PFSK-1 (cell line): ENCODE measurements at regions not wholly inside any gene's neighbourhood (a gene's known extent, or its start where the extent isn't known, plus 50 kb on each side); places are given as distances from the start of the nearest gene placed in this dataset.

Experiments
- FOXP2 ChIP-seq: optimal IDR thresholded peaks from 2 replicates; pipeline ENCODE3; 2011; ENCODE audit warnings: borderline replicate concordance, control low read depth, inconsistent platforms; ENCODE audit not compliant: insufficient read depth; ENCODE audit errors: extremely low read length, extremely low read depth
- POLR2AphosphoS5 ChIP-seq: IDR thresholded peaks from 2 replicates; pipeline ENCODE4 v1.6.1; 2012; ENCODE audit warnings: low read depth, mild to moderate bottlenecking, control low read depth, low read length, moderate library complexity
- REST ChIP-seq, 2 experiments: IDR thresholded peaks; 2 replicates each; pipeline versions ENCODE4 v1.6.1 to v1.8.0; 2011 to 2012; ENCODE audit warnings: low read depth in 2 of 2, low read length in 2 of 2, control low read depth in 1 of 2, inconsistent platforms in 1 of 2, mild to moderate bottlenecking in 1 of 2, moderate library complexity in 1 of 2; ENCODE audit not compliant: insufficient read depth in 1 of 2
- SIN3A ChIP-seq: IDR thresholded peaks from 2 replicates; pipeline ENCODE4 v1.6.1; 2012; ENCODE audit warnings: mild to moderate bottlenecking, low read length, moderate library complexity, borderline replicate concordance; ENCODE audit not compliant: insufficient read depth
- TAF1 ChIP-seq: IDR thresholded peaks from 2 replicates; pipeline ENCODE4 v1.6.1; 2012; ENCODE audit warnings: low read length, control low read depth, borderline replicate concordance; ENCODE audit not compliant: insufficient read depth

- no peak for TF ChIP-seq SIN3A
- TF ChIP-seq POLR2AphosphoS5, result no peak
Observed at GRCh38 chrX:39966176-39966575, 131.6 kb downstream of the BCOR start.

- TF ChIP-seq TAF1, result no peak
- TF ChIP-seq SIN3A, result no peak
- no peak for TF ChIP-seq POLR2AphosphoS5
- no peak for TF ChIP-seq REST (IDR thresholded peaks at IDR 0.05; ENCODE audit: insufficient read depth in 1 of 2, low read depth in 2 of 2, low read length in 2 of 2)
- TF ChIP-seq FOXP2, result no peak
Observed at GRCh38 chrX:39967348-39967747, 130.4 kb downstream of the BCOR start.

GRCh38 chrX:39969099-39969818 lies 128.5 kb downstream of the BCOR start:
- no peak for TF ChIP-seq POLR2AphosphoS5
- no peak for TF ChIP-seq TAF1
- TF ChIP-seq FOXP2, result no peak
- TF ChIP-seq REST (IDR thresholded peaks at IDR 0.05; ENCODE audit: insufficient read depth in 1 of 2, low read depth in 2 of 2, low read length in 2 of 2), result no peak
- no peak for TF ChIP-seq SIN3A

- no peak for TF ChIP-seq TAF1
- no peak for TF ChIP-seq FOXP2
- TF ChIP-seq POLR2AphosphoS5, result no peak
- TF ChIP-seq SIN3A, result no peak
- no peak for TF ChIP-seq REST (IDR thresholded peaks at IDR 0.05; ENCODE audit: insufficient read depth in 1 of 2, low read depth in 2 of 2, low read length in 2 of 2)
Observed at GRCh38 chrX:39969819-39970504, 127.8 kb downstream of the BCOR start.

GRCh38 chrX:39971760-39972159 lies 126.0 kb downstream of the BCOR start:
- no peak for TF ChIP-seq TAF1
- TF ChIP-seq FOXP2, result no peak
- TF ChIP-seq REST (IDR thresholded peaks at IDR 0.05; ENCODE audit: insufficient read depth in 1 of 2, low read depth in 2 of 2, low read length in 2 of 2), result no peak
- no peak for TF ChIP-seq SIN3A
- TF ChIP-seq POLR2AphosphoS5, result no peak
